ENCODE measurements at regions not wholly inside any gene's neighbourhood (a gene's known extent, or its start where the extent isn't known, plus 50 kb on each side); places are given as distances from the start of the nearest gene placed in this dataset.

DNA sequence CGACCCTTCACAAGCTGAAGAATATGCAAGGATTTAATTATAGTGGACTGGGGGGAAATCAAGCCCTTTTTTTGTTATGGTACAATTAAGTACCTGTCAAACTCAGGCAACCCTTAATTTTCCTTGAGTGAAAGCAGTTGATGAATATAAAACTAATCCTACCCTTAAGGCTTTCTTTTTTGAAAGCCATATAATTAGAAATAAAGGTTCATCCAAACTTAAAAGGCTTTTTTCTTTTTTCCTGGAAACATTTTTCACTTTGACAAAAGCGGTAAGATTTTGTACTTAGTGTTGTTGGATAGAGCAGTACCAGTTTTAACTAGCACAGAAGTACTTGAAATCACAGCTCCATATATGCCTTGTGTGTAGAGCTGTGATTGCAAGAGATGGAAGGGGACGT, 91.9 kb upstream of the MANSC4 start:
- TF ChIP-seq POLR2AphosphoS5 (IDR thresholded peaks at IDR 0.05) (no peak), POLR2A (IDR thresholded peaks at IDR 0.05) (no peak)
- TF ChIP-seq, protein P1, sequence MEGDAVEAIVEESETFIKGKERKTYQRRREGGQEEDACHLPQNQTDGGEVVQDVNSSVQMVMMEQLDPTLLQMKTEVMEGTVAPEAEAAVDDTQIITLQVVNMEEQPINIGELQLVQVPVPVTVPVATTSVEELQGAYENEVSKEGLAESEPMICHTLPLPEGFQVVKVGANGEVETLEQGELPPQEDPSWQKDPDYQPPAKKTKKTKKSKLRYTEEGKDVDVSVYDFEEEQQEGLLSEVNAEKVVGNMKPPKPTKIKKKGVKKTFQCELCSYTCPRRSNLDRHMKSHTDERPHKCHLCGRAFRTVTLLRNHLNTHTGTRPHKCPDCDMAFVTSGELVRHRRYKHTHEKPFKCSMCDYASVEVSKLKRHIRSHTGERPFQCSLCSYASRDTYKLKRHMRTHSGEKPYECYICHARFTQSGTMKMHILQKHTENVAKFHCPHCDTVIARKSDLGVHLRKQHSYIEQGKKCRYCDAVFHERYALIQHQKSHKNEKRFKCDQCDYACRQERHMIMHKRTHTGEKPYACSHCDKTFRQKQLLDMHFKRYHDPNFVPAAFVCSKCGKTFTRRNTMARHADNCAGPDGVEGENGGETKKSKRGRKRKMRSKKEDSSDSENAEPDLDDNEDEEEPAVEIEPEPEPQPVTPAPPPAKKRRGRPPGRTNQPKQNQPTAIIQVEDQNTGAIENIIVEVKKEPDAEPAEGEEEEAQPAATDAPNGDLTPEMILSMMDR (IDR thresholded peaks at IDR 0.05) = no peak
